Esophagus squamous epithelium (tissue), 5 donors: ENCODE measurements at regions not wholly inside any gene's neighbourhood (a gene's known extent, or its start where the extent isn't known, plus 50 kb on each side); places are given as distances from the start of the nearest gene placed in this dataset.

Experiments used
- DNase-seq: peaks from one replicate; lab custom pipeline; 2025; lab: John Stamatoyannopoulos, UW
- H3K27ac ChIP-seq, 4 donors: fragments of 200-600 bp; sonication (generic); one replicate each; pipeline ENCODE4 v1.5.1; 2016 to 2019; ENCODE audit warnings: mild to moderate bottlenecking in 1 of 4
- H3K27me3 ChIP-seq, 4 donors: fragments of 200-600 bp; sonication (generic); 1 replicate in 3 of 4; 2 replicates in 1 of 4; pipeline versions ENCODE4 v1.5.1 to v1.6.0; 2017 to 2021; ENCODE audit warnings: antibody characterized with exemption in 1 of 4
- H3K36me3 ChIP-seq, 3 donors: fragments of 200-600 bp; sonication (generic); one replicate each; pipeline ENCODE4 v1.5.1; 2016 to 2019
- H3K4me1 ChIP-seq, 3 donors: fragments of 200-600 bp; sonication (generic); one replicate each; pipeline ENCODE4 v1.5.1; 2017 to 2019
- H3K4me3 ChIP-seq, 4 donors: fragments of 200-600 bp; sonication (generic); 1 replicate in 3 of 4; 2 replicates in 1 of 4; pipeline ENCODE4 v1.5.1; 2016 to 2019; ENCODE audit warnings: mild to moderate bottlenecking in 2 of 4, moderate library complexity in 1 of 4
- H3K9me3 ChIP-seq, 3 donors: fragments of 200-600 bp; sonication (generic); one replicate each; pipeline ENCODE4 v1.5.1; 2016 to 2019
- POLR2A ChIP-seq, 4 donors: fragments of 450-650 bp; IDR thresholded peaks; one replicate each; pipeline ENCODE4 v1.6.1; 2017; ENCODE audit warnings: antibody characterized with exemption in 4 of 4, mild to moderate bottlenecking in 4 of 4, moderate library complexity in 3 of 4
- WGBS, 2 donors: methylation state at CpG; one replicate each; pipeline ENCODE4 v1.1.5; 2018; 5-methylcytosine and 5-hydroxymethylcytosine counted together
- intact Hi-C: fragments of 100-400 bp; cut with DNase I; formaldehyde crosslinking; loops from one replicate; pipeline ENCODE4 v1.15.0; 2022
- TF ChIP-seq, protein P1 (sequence below), 6 experiments: fragments of 450-650 bp in 4 of 6; fragments of 200-600 bp in 2 of 6; sonication (generic) in 2 of 6; IDR thresholded peaks; one replicate each; pipeline ENCODE4 v1.5.1; 2016 to 2019; ENCODE audit warnings: antibody characterized with exemption in 6 of 6, mild to moderate bottlenecking in 4 of 6, moderate library complexity in 4 of 6
- donor health status: DM: yes; HTN: yes; CAD: no.

GRCh38 chrY:8698571-8698970 is 638.7 kb upstream of the TSPY4 start:
- intact Hi-C loops, result no loop called here
- Histone ChIP-seq H3K36me3 (no peaks in the 10 kb centered on the region), H3K4me3 (no peak overlapping the region), H3K27ac (no peak overlapping the region), H3K9me3 (no peaks in the 10 kb centered on the region), H3K27me3 (no peaks in the 10 kb centered on the region), H3K4me1 (no peaks in the 10 kb centered on the region)
- 80% methylated on average over 1 of the region's 3 CpGs; no CpG with 5 or more reads in 1 of the 2 donors for WGBS, 2 donors
- no peak for DNase-seq
- TF ChIP-seq, protein P1, sequence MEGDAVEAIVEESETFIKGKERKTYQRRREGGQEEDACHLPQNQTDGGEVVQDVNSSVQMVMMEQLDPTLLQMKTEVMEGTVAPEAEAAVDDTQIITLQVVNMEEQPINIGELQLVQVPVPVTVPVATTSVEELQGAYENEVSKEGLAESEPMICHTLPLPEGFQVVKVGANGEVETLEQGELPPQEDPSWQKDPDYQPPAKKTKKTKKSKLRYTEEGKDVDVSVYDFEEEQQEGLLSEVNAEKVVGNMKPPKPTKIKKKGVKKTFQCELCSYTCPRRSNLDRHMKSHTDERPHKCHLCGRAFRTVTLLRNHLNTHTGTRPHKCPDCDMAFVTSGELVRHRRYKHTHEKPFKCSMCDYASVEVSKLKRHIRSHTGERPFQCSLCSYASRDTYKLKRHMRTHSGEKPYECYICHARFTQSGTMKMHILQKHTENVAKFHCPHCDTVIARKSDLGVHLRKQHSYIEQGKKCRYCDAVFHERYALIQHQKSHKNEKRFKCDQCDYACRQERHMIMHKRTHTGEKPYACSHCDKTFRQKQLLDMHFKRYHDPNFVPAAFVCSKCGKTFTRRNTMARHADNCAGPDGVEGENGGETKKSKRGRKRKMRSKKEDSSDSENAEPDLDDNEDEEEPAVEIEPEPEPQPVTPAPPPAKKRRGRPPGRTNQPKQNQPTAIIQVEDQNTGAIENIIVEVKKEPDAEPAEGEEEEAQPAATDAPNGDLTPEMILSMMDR (IDR thresholded peaks at IDR 0.05), result no peak
- no peak for TF ChIP-seq POLR2A (IDR thresholded peaks at IDR 0.05)

DNA sequence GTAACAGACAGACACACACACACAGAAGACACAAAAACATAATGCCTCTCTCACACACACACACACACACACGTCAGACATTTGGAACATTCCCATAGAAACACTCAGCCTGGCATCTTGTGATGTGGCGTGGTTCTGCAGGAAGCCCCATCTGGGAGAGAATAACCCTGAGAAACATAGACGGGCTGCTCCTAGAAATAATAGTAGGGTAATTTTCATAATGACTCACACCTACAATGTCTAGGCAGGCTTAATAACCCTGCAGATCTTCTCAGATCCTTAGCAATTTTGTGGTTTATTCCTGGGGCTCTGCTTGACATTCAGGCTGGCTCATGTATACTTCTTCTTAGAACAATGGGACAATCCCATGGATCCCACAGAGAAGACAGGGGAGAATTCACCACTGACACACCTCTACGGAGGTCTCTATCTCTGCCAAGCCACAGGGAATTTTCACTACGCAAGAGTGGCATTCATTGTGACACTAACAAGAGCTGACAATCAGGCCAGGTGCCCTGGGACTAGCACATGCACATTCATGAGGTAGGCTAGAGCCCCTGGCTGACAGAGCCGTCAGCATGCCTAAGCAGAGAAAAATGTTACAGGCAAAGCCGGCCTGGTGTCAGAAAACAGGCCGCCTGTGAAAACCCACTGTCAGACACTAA is 631.5 kb upstream of the TSPY4 start:
- DNase-seq, result no peak
- Histone ChIP-seq H3K36me3 (no peaks in the 10 kb centered on the region), H3K9me3 (no peaks in the 10 kb centered on the region), H3K27me3 (no peaks in the 10 kb centered on the region), H3K27ac (no peak overlapping the region), H3K4me3 (no peak overlapping the region), H3K4me1 (no peaks in the 10 kb centered on the region)
- WGBS, 2 donors, result 17% methylated on average over 3 of the region's 8 CpGs; no CpG with 5 or more reads in 1 of the 2 donors
- TF ChIP-seq, protein P1 (IDR thresholded peaks at IDR 0.05), result no peak
- TF ChIP-seq POLR2A (IDR thresholded peaks at IDR 0.05), result no peak
- intact Hi-C loops, result no loop called here

DNA sequence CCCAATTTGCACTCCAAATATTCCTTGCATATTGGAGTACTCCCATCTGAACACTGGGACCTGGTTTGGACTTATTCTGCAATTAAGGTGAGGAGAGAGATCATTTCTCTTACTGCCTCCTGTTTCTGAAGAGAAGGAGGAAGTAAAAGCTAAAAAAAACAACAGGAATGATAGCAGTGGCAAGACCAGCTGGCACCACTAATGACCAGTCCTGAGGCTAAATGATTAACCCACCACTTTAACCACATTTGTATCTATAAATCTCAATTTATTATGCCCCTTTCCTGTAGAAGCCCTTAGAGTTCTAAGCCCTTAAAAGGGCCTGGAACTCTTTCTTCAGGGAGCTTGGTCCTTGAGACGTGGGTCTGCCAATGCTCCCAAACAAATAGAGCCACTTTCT is 625.0 kb upstream of the TSPY4 start:
- Histone ChIP-seq H3K4me1 (no peaks in the 10 kb centered on the region), H3K36me3 (no peaks in the 10 kb centered on the region), H3K9me3 (no peaks in the 10 kb centered on the region), H3K27me3 (no peaks in the 10 kb centered on the region), H3K4me3 (no peak overlapping the region), H3K27ac (no peak overlapping the region)
- WGBS, 2 donors, result 87% methylated on average over 1 of the region's 1 CpG; no CpG with 5 or more reads in 1 of the 2 donors
- no peak for DNase-seq
- TF ChIP-seq, protein P1 (IDR thresholded peaks at IDR 0.05), result no peak
- TF ChIP-seq POLR2A (IDR thresholded peaks at IDR 0.05), result no peak
- intact Hi-C loops, result no loop called here

DNA sequence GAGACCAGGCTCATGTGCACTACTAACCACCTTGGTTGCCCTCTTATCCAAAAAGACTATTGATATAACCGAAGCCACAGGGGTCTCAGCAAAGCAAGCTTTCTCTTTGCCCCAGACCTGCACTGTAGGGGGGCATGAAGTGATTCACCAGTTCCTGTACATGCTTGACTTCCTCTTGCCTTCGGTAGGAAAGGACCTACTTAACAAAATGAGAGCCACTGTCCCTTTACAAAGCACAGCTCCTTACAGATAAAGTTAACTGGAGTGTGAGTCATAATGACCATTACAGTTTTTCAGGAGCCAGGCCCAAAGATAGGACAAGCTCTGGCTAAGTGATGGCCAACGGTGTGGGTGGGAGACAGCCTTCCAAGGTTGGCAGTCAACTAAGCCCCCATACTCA is 622.0 kb upstream of the TSPY4 start:
- Histone ChIP-seq H3K27ac (no peak overlapping the region), H3K27me3 (no peaks in the 10 kb centered on the region), H3K36me3 (no peaks in the 10 kb centered on the region), H3K9me3 (no peaks in the 10 kb centered on the region), H3K4me1 (no peaks in the 10 kb centered on the region), H3K4me3 (no peak overlapping the region)
- WGBS, 2 donors, result 50% methylated on average over 1 of the region's 3 CpGs; no CpG with 5 or more reads in 1 of the 2 donors
- TF ChIP-seq POLR2A (IDR thresholded peaks at IDR 0.05), result no peak
- TF ChIP-seq, protein P1 (IDR thresholded peaks at IDR 0.05), result no peak
- no peak for DNase-seq
- intact Hi-C loops, result no loop called here

GRCh38 chrY:8726616-8727015 is 610.6 kb upstream of the TSPY4 start:
- no peaks in the 10 kb centered on the region for H3K27me3 ChIP-seq
- no peaks in the 10 kb centered on the region for H3K36me3 ChIP-seq
- TF ChIP-seq, protein P1 (IDR thresholded peaks at IDR 0.05), result no peak
- TF ChIP-seq POLR2A (IDR thresholded peaks at IDR 0.05), result no peak
- no peak for DNase-seq
- no peaks in the 10 kb centered on the region for H3K4me1 ChIP-seq
- H3K27ac ChIP-seq, result no peak overlapping the region
- 54% methylated on average over 4 of the region's 6 CpGs; no CpG with 5 or more reads in 1 of the 2 donors for WGBS, 2 donors
- no peak overlapping the region for H3K4me3 ChIP-seq
- H3K9me3 ChIP-seq, result no peaks in the 10 kb centered on the region
- intact Hi-C loops, result no loop called here
